SK-N-SH (cell line): ENCODE measurements at regions not wholly inside any gene's neighbourhood (a gene's known extent, or its start where the extent isn't known, plus 50 kb on each side); places are given as distances from the start of the nearest gene placed in this dataset.

Experiments
- CTCF ChIA-PET: fragments of 300-600, 350-600 bp; formaldehyde crosslinking; extraction: SDS; loops from one replicate; lab custom pipeline; 2021; lab: Yijun Ruan, JAX
- POLR2A ChIA-PET: fragments of 350-600 bp; sonication (Branson Sonifier 250); formaldehyde crosslinking; extraction: SDS; loops from one replicate; lab custom pipeline; 2020; ENCODE audit warnings: antibody characterized with exemption, inconsistent platforms; lab: Yijun Ruan, JAX
- DNase-seq: peaks from one replicate; pipeline ENCODE4 v3.0.0; 2012
- H2AFZ ChIP-seq: fragments of 200-600 bp; sonication (generic); 2 replicates; pipeline ENCODE4 v1.8.1; 2016; ENCODE audit warnings: antibody characterized with exemption, mild to moderate bottlenecking, low read depth
- H3F3A ChIP-seq: fragments of 200-600 bp; sonication (generic); replicated peaks from 2 replicates; pipeline ENCODE3; 2016; ENCODE audit warnings: antibody characterized with exemption, mild to moderate bottlenecking; ENCODE audit not compliant: insufficient read depth
- H3K27ac ChIP-seq, 2 experiments: fragments of 200-500 bp in 1 of 2; fragments of 200-600 bp in 1 of 2; sonication (Bioruptor generic) in 1 of 2; sonication (generic), shearing (Covaris generic) in 1 of 2; 2 replicates each; pipeline versions ENCODE4 v1.5.1 to v1.6.1; 2014 to 2016; ENCODE audit warnings: low read depth in 2 of 2, inconsistent platforms in 1 of 2, low read length in 1 of 2, mild to moderate bottlenecking in 1 of 2, mixed read lengths in 1 of 2
- H3K27me3 ChIP-seq: fragments of 200-600 bp; sonication (generic), shearing (Covaris generic); 2 replicates; pipeline ENCODE4 v1.6.1; 2016; ENCODE audit warnings: mixed run types; ENCODE audit not compliant: insufficient read depth
- H3K36me3 ChIP-seq, 2 experiments: fragments of 200-500 bp in 1 of 2; fragments of 200-600 bp in 1 of 2; sonication (Bioruptor generic) in 1 of 2; sonication (generic) in 1 of 2; replicated peaks in 1 of 2; 2 replicates each; pipeline versions ENCODE3 to v1.5.1; 2014 to 2016; ENCODE audit warnings: low read length in 1 of 2, mild to moderate bottlenecking in 1 of 2; ENCODE audit not compliant: insufficient read depth in 2 of 2, control insufficient read depth in 1 of 2
- H3K4me1 ChIP-seq, 2 experiments: fragments of 200-500 bp in 1 of 2; fragments of 200-600 bp in 1 of 2; sonication (Bioruptor generic) in 1 of 2; sonication (generic), shearing (Covaris generic) in 1 of 2; 2 replicates each; pipeline versions ENCODE4 v1.5.1 to v1.6.1; 2014 to 2016; ENCODE audit warnings: low read depth in 1 of 2, low read length in 1 of 2, mixed run types in 1 of 2; ENCODE audit not compliant: insufficient read depth in 2 of 2, control insufficient read depth in 1 of 2
- H3K4me2 ChIP-seq: fragments of 200-600 bp; sonication (generic), shearing (Covaris generic); 2 replicates; pipeline ENCODE4 v1.6.1; 2017; ENCODE audit warnings: mixed run types
- H3K4me3 ChIP-seq, 2 experiments: fragments of 200-500 bp in 1 of 2; fragments of 200-600 bp in 1 of 2; sonication (Bioruptor generic) in 1 of 2; sonication (generic), shearing (Covaris generic) in 1 of 2; 2 replicates each; pipeline versions ENCODE4 v1.5.1 to v1.8.1; 2014 to 2016; ENCODE audit warnings: low read depth in 2 of 2, inconsistent platforms in 1 of 2, low read length in 1 of 2, mild to moderate bottlenecking in 1 of 2, mixed read lengths in 1 of 2, moderate library complexity in 1 of 2
- H3K79me2 ChIP-seq: fragments of 200-600 bp; sonication (generic); 2 replicates; pipeline ENCODE4 v1.8.1; 2017; ENCODE audit warnings: mild to moderate bottlenecking; ENCODE audit not compliant: insufficient read depth
- H3K9ac ChIP-seq: fragments of 200-600 bp; sonication (generic); 2 replicates; pipeline ENCODE4 v1.6.1; 2017; ENCODE audit warnings: mixed run types
- H3K9me2 ChIP-seq: fragments of 200-600 bp; sonication (generic); 2 replicates; pipeline ENCODE4 v1.6.1; 2017; ENCODE audit warnings: mixed run types
- H3K9me3 ChIP-seq: fragments of 200-600 bp; sonication (generic); 2 replicates; pipeline ENCODE4 v1.6.1; 2017; ENCODE audit warnings: mixed run types, mild to moderate bottlenecking, moderate library complexity
- H4K20me1 ChIP-seq: fragments of 200-600 bp; sonication (generic); 2 replicates; pipeline ENCODE4 v1.6.1; 2017; ENCODE audit warnings: mild to moderate bottlenecking, mixed run types; ENCODE audit not compliant: insufficient read depth
- CTCF ChIP-seq: fragments of 200-600 bp; sonication (generic); IDR thresholded peaks from 2 replicates; pipeline ENCODE4 v1.6.1; 2017; ENCODE audit warnings: antibody characterized with exemption, mild to moderate bottlenecking, moderate library complexity
- ELF1 ChIP-seq: IDR thresholded peaks from 2 replicates; pipeline ENCODE4 v1.4.0; 2012
- EP300 ChIP-seq, 2 experiments: IDR thresholded peaks; 2 replicates each; pipeline versions ENCODE4 v1.4.0 to v1.6.1; 2012; ENCODE audit warnings: borderline replicate concordance in 1 of 2, low read depth in 1 of 2, low read length in 1 of 2
- IRF3 ChIP-seq: fragments of 150-350 bp; IDR thresholded peaks from 2 replicates; pipeline ENCODE4 v1.6.1; 2016; ENCODE audit warnings: mild to moderate bottlenecking, low read depth, low read length
- POLR2AphosphoS5 ChIP-seq: IDR thresholded peaks from 2 replicates; pipeline ENCODE4 v1.6.1; 2012; ENCODE audit warnings: low read depth, low read length
- RAD21 ChIP-seq: IDR thresholded peaks from 2 replicates; pipeline ENCODE4 v1.6.1; 2012; ENCODE audit warnings: mild to moderate bottlenecking, low read length
- RCOR1 ChIP-seq: fragments of 150-350 bp; IDR thresholded peaks from 2 replicates; pipeline ENCODE4 v1.6.1; 2017; ENCODE audit warnings: antibody characterized with exemption, low read length
- RXRA ChIP-seq: IDR thresholded peaks from 2 replicates; pipeline ENCODE4 v1.4.0; 2012; ENCODE audit warnings: low read depth, mild to moderate bottlenecking, borderline replicate concordance
- SIN3A ChIP-seq: IDR thresholded peaks from 2 replicates; pipeline ENCODE4 v1.6.1; 2012; ENCODE audit warnings: low read depth, mild to moderate bottlenecking, low read length, moderate library complexity, borderline replicate concordance
- TAF1 ChIP-seq: IDR thresholded peaks from 2 replicates; pipeline ENCODE4 v1.6.1; 2012; ENCODE audit warnings: low read depth, mild to moderate bottlenecking, low read length, moderate library complexity, borderline replicate concordance
- USF1 ChIP-seq: IDR thresholded peaks from 2 replicates; pipeline ENCODE4 v1.4.0; 2012; ENCODE audit warnings: low read depth, borderline replicate concordance
- USF2 ChIP-seq: fragments of 150-350 bp; IDR thresholded peaks from 2 replicates; pipeline ENCODE4 v1.6.1; 2017; ENCODE audit warnings: antibody characterized with exemption, low read length, low read depth, borderline replicate concordance
- YY1 ChIP-seq: IDR thresholded peaks from 2 replicates; pipeline ENCODE4 v1.4.0; 2012; ENCODE audit warnings: low read depth, mild to moderate bottlenecking
- WGBS: methylation state at CpG from one replicate; pipeline ENCODE4 v1.1.6; 2017; ENCODE audit warnings: low lambda C conversion rate; 5-methylcytosine and 5-hydroxymethylcytosine counted together

GRCh38 chr4:177986236-177986635 is 544.0 kb upstream of the AGA start:
- TF ChIP-seq IRF3, result no peak
- no peak for TF ChIP-seq USF2
- no peak for TF ChIP-seq YY1
- TF ChIP-seq ELF1, result no peak
- no peak for TF ChIP-seq SIN3A
- no peak for TF ChIP-seq RXRA
- no peak for TF ChIP-seq RCOR1
- Histone ChIP-seq H2AFZ (no peak overlapping the region), H3F3A (no peaks in the 10 kb centered on the region), H3K4me1 (no peaks in the 10 kb centered on the region), H3K27ac (no peak overlapping the region), H3K36me3 (no peaks in the 10 kb centered on the region), H3K9me2 (0 out of 2 replicates have a peak, but pooled peaks cover 3% of the 10 kb centered on the region), H3K27me3 (no peaks in the 10 kb centered on the region; the same call in 1 of the 2 replicates), H3K4me3 (no peak overlapping the region), H3K79me2 (no peaks in the 10 kb centered on the region), H3K9me3 (no peaks in the 10 kb centered on the region), H4K20me1 (no peaks in the 10 kb centered on the region), H3K9ac (no peak overlapping the region), H3K4me2 (no peak overlapping the region)
- DNase-seq, result no peak
- WGBS, result 6% methylated on average over 1 of the region's 1 CpG
- ChIA-PET POLR2A (no interaction called here), CTCF (no interaction called here)

- no peak for DNase-seq
- H3K27ac ChIP-seq, result no peak overlapping the region
- CTCF ChIA-PET, result interaction anchor here (0.7 kb wide), 1 partner anchor 347 kb away, joined by 3 read pairs; no protein-coding TSS in a partner anchor
- H3K27me3 ChIP-seq, result no peaks in the 10 kb centered on the region; the same call in 1 of the 2 replicates
- H2AFZ ChIP-seq, result no peak overlapping the region
- H3K9me3 ChIP-seq, result 0 out of 2 replicates have a peak, but pooled peaks cover 6% of the 10 kb centered on the region
- WGBS, result 2% methylated on average over 1 of the region's 1 CpG
- H3K79me2 ChIP-seq, result no peaks in the 10 kb centered on the region
- H3K36me3 ChIP-seq, result no peaks in the 10 kb centered on the region
- TF ChIP-seq USF1 (no peak), EP300 (IDR thresholded peaks at IDR 0.05; ENCODE audit: borderline replicate concordance in 1 of 2, low read depth in 1 of 2, low read length in 1 of 2) (no peak), CTCF (no peak), TAF1 (no peak), YY1 (no peak), RAD21 (no peak), POLR2AphosphoS5 (no peak)
- H3F3A ChIP-seq, result no peaks in the 10 kb centered on the region
- no peak overlapping the region for H3K9ac ChIP-seq
- no peaks in the 10 kb centered on the region for H3K4me1 ChIP-seq
- no peaks in the 10 kb centered on the region for H4K20me1 ChIP-seq
- no peak overlapping the region for H3K4me2 ChIP-seq
- POLR2A ChIA-PET, result no interaction called here
- no peak overlapping the region for H3K4me3 ChIP-seq
- H3K9me2 ChIP-seq, result 0 out of 2 replicates have a peak, but pooled peaks cover 3% of the 10 kb centered on the region
Observed at GRCh38 chr4:177987896-177988295, 545.7 kb upstream of the AGA start.
